PC-3 (cell line): ENCODE measurements at regions not wholly inside any gene's neighbourhood (a gene's known extent, or its start where the extent isn't known, plus 50 kb on each side); places are given as distances from the start of the nearest gene placed in this dataset.
"Not testable (repeated sequence)": the region's sequence is repeated elsewhere in the genome, so short reads cannot be mapped to it uniquely, and the experiment has no call there.

Source experiments
- ATAC-seq: fragments of 200-7000 bp; cut with Tn5 transposase; 2 replicates; pipeline ENCODE4 v1.9.1; 2020; ENCODE audit warnings: mild to moderate bottlenecking, moderate library complexity
- BruUV-seq: library from RNA; stranded (reverse); fragments of 400-500 nt; replicated peaks from 2 replicates; lab custom pipeline; 2021; lab: Mats Ljungman, UMichigan
- CTCF ChIA-PET: fragments of 300-600 bp; sonication (Branson Sonifier 250); formaldehyde crosslinking; loops from one replicate; lab custom pipeline; 2022; ENCODE audit warnings: antibody characterized with exemption; lab: Charles Lee
- POLR2A ChIA-PET: fragments of 300-600 bp; sonication (Branson Sonifier 250); formaldehyde crosslinking; loops from one replicate; lab custom pipeline; 2022; ENCODE audit warnings: antibody characterized with exemption; ENCODE audit not compliant: unreplicated experiment; lab: Charles Lee
- DNase-seq: peaks from one replicate; pipeline ENCODE4 v3.0.0-alpha.2; 2015
- H2AFZ ChIP-seq: fragments of 300-600 bp; sonication (generic); 2 replicates; pipeline ENCODE4 v1.6.0; 2016; ENCODE audit warnings: antibody characterized with exemption, low read length
- H3F3A ChIP-seq: fragments of 300-600 bp; sonication (generic); one replicate; pipeline ENCODE4 v1.6.0; 2017; ENCODE audit warnings: antibody characterized with exemption, low read length, control low read depth, mild to moderate bottlenecking; ENCODE audit not compliant: unreplicated experiment
- H3K27ac ChIP-seq: fragments of 300-600 bp; sonication (generic); 2 replicates; pipeline ENCODE4 v1.5.1; 2016; ENCODE audit warnings: mild to moderate bottlenecking, low read length
- H3K27me3 ChIP-seq: fragments of 300-600 bp; sonication (generic); 2 replicates; pipeline ENCODE4 v1.6.1; 2016; ENCODE audit warnings: low read length, mixed read lengths
- H3K36me3 ChIP-seq: fragments of 300-600 bp; sonication (generic); 2 replicates; pipeline ENCODE4 v1.6.1; 2016; ENCODE audit warnings: low read depth, mixed run types, low read length, mixed read lengths
- H3K4me1 ChIP-seq: fragments of 300-600 bp; sonication (generic); 2 replicates; pipeline ENCODE4 v1.5.1; 2016; ENCODE audit warnings: low read length; ENCODE audit not compliant: insufficient read depth
- H3K4me2 ChIP-seq: fragments of 300-600 bp; sonication (generic); 2 replicates; pipeline ENCODE4 v1.6.0; 2016; ENCODE audit warnings: low read length
- H3K4me3 ChIP-seq: fragments of 300-600 bp; sonication (generic); 2 replicates; pipeline ENCODE4 v1.5.1; 2016; ENCODE audit warnings: mild to moderate bottlenecking, low read length, mixed read lengths
- H3K79me2 ChIP-seq: fragments of 300-600 bp; sonication (generic); 2 replicates; pipeline ENCODE4 v1.6.1; 2017; ENCODE audit warnings: low read length, mixed read lengths
- H3K9ac ChIP-seq: fragments of 300-600 bp; sonication (generic); 2 replicates; pipeline ENCODE4 v1.6.0; 2016; ENCODE audit warnings: mild to moderate bottlenecking, low read length
- H3K9me2 ChIP-seq: fragments of 300-600 bp; sonication (generic); replicated peaks from 2 replicates; pipeline ENCODE4 v1.6.1; 2016; ENCODE audit warnings: mixed run types, low read length, mixed read lengths
- H3K9me3 ChIP-seq: fragments of 300-600 bp; sonication (generic); 2 replicates; pipeline ENCODE4 v1.6.1; 2016; ENCODE audit warnings: low read length, mixed read lengths
- H4K20me1 ChIP-seq: fragments of 300-600 bp; sonication (generic); 2 replicates; pipeline ENCODE4 v1.6.1; 2016; ENCODE audit warnings: low read length, mixed read lengths
- EZH2 ChIP-seq: fragments of 300-600 bp; sonication (generic); IDR thresholded peaks from one replicate; pipeline ENCODE4 v1.6.1; 2017; ENCODE audit warnings: antibody characterized with exemption, mild to moderate bottlenecking, low read length; ENCODE audit not compliant: unreplicated experiment
- EZH2phosphoT487 ChIP-seq: fragments of 300-600 bp; sonication (generic); IDR thresholded peaks from 2 replicates; pipeline ENCODE4 v1.6.1; 2018; ENCODE audit warnings: mild to moderate bottlenecking, antibody characterized with exemption, low read length, borderline replicate concordance
- intact Hi-C: fragments of 100-400 bp; cut with micrococcal nuclease; formaldehyde crosslinking; loops from 2 replicates; pipeline ENCODE4 v1.9.0; 2023
- TF ChIP-seq, protein P1 (sequence below): fragments of 300-600 bp; sonication (generic); conservative IDR thresholded peaks from 2 replicates; pipeline ENCODE4 v1.5.1; 2017; ENCODE audit warnings: antibody characterized with exemption, low read depth, mild to moderate bottlenecking, low read length

- H3K79me2 ChIP-seq = no peaks in the 10 kb centered on the region
- intact Hi-C loops = no loop called here
- H3K9ac ChIP-seq = no peak overlapping the region
- no peaks in the 10 kb centered on the region for H3F3A ChIP-seq
- H3K4me3 ChIP-seq = no peak overlapping the region
- H3K4me2 ChIP-seq = no peak overlapping the region
- TF ChIP-seq EZH2 = no peak
- TF ChIP-seq EZH2phosphoT487 = no peak
- TF ChIP-seq, protein P1, sequence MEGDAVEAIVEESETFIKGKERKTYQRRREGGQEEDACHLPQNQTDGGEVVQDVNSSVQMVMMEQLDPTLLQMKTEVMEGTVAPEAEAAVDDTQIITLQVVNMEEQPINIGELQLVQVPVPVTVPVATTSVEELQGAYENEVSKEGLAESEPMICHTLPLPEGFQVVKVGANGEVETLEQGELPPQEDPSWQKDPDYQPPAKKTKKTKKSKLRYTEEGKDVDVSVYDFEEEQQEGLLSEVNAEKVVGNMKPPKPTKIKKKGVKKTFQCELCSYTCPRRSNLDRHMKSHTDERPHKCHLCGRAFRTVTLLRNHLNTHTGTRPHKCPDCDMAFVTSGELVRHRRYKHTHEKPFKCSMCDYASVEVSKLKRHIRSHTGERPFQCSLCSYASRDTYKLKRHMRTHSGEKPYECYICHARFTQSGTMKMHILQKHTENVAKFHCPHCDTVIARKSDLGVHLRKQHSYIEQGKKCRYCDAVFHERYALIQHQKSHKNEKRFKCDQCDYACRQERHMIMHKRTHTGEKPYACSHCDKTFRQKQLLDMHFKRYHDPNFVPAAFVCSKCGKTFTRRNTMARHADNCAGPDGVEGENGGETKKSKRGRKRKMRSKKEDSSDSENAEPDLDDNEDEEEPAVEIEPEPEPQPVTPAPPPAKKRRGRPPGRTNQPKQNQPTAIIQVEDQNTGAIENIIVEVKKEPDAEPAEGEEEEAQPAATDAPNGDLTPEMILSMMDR = no peak
- no TSS peak for BruUV-seq
- H4K20me1 ChIP-seq = no peaks in the 10 kb centered on the region
- no peak overlapping the region for H2AFZ ChIP-seq
- ChIA-PET CTCF (no interaction called here), POLR2A (no interaction called here)
- no peaks in the 10 kb centered on the region for H3K36me3 ChIP-seq
- H3K9me2 ChIP-seq = no peaks in the 10 kb centered on the region
- no peak for ATAC-seq
- no peak overlapping the region for H3K27ac ChIP-seq
- H3K9me3 ChIP-seq = no peaks in the 10 kb centered on the region
- no peaks in the 10 kb centered on the region for H3K27me3 ChIP-seq
- no peaks in the 10 kb centered on the region for H3K4me1 ChIP-seq
- DNase-seq = no peak
Measured at GRCh38 chr7:13757841-13758240, 231.6 kb downstream of the ETV1 start.

DNA sequence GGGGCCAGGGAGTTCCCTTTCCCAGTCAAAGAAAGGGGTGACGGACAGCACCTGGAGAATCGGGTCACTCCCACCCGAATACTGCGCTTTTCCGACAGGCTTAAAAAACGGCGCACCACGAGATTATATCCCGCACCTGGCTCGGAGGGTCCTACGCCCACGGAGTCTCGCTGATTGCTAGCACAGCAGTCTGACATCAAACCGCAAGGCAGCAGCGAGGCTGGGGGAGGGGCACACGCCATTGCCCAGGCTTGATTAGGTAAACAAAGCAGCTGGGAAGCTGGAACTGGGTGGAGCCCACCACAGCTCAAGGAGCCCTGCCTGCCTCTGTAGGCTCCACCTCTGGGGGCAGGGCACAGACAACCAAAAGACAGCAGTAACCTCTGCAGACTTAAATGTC, 223.6 kb downstream of the ETV1 start:
- H3K4me1 ChIP-seq, H3K9ac ChIP-seq, ATAC-seq, H2AFZ ChIP-seq, intact Hi-C loops, H4K20me1 ChIP-seq, H3K79me2 ChIP-seq, H3K27ac ChIP-seq, H3K36me3 ChIP-seq, BruUV-seq, POLR2A ChIA-PET, H3K4me2 ChIP-seq, H3K9me3 ChIP-seq, H3F3A ChIP-seq, DNase-seq, H3K4me3 ChIP-seq, H3K9me2 ChIP-seq, H3K27me3 ChIP-seq, CTCF ChIA-PET: not testable (repeated sequence)

- peak; percentile 31 for ATAC-seq
- BruUV-seq = no TSS peak
- Histone ChIP-seq H3F3A (no peaks in the 10 kb centered on the region), H3K36me3 (no peaks in the 10 kb centered on the region), H3K79me2 (no peaks in the 10 kb centered on the region), H3K4me2 (no peak overlapping the region), H3K4me3 (no peak overlapping the region), H3K27me3 (no peaks in the 10 kb centered on the region), H3K27ac (no peak overlapping the region), H3K9me3 (no peaks in the 10 kb centered on the region), H3K9me2 (no peaks in the 10 kb centered on the region), H2AFZ (peak overlapping the region; percentile 57), H3K4me1 (peaks cover 7% of the 10 kb centered on the region; the same call in 1 of the 2 replicates), H4K20me1 (no peaks in the 10 kb centered on the region), H3K9ac (no peak overlapping the region)
- TF ChIP-seq, protein P1 = no peak
- TF ChIP-seq EZH2 = no peak
- no peak for TF ChIP-seq EZH2phosphoT487
- peak; percentile 11 for DNase-seq
- POLR2A ChIA-PET = no interaction called here
- CTCF ChIA-PET = no interaction called here
- intact Hi-C loops = no loop called here
Measured at GRCh38 chr7:13770305-13770704, 219.2 kb downstream of the ETV1 start.
